ENCODE measurements at regions not wholly inside any gene's neighbourhood (a gene's known extent, or its start where the extent isn't known, plus 50 kb on each side); places are given as distances from the start of the nearest gene placed in this dataset.

DNA sequence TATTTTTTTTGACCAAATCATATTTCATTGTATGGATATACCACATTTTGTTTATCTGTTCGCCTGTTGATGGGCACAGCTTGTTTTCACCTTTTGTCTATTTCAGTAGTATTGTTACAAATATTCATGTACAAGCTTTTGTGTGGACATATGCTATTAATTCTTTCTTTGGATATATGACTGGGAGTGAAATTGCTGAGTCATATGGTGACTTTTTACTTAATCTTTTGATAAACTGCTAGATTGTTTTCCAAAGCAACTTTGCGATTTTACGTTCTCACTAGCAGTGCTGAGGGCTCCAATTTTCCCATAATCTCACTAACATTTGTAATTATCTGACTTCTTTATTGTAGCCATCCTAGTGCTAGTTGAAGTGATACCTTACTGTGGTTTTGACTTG, 112.4 kb downstream of the CD8B2 start:
- H3K9me3 Mint-ChIP-seq = no peaks in the 10 kb centered on the region
- H3K4me3 Mint-ChIP-seq = no peak overlapping the region
- TF ChIP-seq, protein P1, sequence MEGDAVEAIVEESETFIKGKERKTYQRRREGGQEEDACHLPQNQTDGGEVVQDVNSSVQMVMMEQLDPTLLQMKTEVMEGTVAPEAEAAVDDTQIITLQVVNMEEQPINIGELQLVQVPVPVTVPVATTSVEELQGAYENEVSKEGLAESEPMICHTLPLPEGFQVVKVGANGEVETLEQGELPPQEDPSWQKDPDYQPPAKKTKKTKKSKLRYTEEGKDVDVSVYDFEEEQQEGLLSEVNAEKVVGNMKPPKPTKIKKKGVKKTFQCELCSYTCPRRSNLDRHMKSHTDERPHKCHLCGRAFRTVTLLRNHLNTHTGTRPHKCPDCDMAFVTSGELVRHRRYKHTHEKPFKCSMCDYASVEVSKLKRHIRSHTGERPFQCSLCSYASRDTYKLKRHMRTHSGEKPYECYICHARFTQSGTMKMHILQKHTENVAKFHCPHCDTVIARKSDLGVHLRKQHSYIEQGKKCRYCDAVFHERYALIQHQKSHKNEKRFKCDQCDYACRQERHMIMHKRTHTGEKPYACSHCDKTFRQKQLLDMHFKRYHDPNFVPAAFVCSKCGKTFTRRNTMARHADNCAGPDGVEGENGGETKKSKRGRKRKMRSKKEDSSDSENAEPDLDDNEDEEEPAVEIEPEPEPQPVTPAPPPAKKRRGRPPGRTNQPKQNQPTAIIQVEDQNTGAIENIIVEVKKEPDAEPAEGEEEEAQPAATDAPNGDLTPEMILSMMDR (IDR thresholded peaks at IDR 0.05) = no peak
- H3K36me3 Mint-ChIP-seq (ENCODE audit: low read depth) = no peaks in the 10 kb centered on the region
- no peaks in the 10 kb centered on the region for H3K4me1 Mint-ChIP-seq
- no peak for DNase-seq
- H3K27ac Mint-ChIP-seq = no peak overlapping the region
- peaks cover 6% of the 10 kb centered on the region for H3K27me3 Mint-ChIP-seq (ENCODE audit: low read depth, poor library complexity)

DNA sequence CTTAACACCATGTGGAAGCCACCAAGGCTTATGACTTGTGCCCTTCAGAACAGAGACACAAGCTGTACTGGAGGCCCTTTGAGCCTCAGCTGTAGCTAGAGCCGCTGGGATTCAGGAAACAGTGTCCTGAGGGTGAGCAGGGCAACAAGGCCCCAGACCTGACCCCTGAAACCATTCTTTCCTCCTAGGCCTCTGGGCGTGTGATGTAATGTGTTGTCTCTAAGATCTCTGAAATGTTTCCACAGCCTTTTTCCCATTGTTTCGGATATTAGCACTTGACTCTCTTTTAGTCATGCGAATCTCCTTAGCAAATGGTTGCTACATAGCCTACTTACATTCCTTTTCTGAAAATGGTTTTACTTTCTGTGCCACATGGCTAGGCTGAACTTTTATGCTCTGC, 114.9 kb downstream of the CD8B2 start:
- Mint-ChIP-seq H3K27ac (no peak overlapping the region), H3K36me3 (ENCODE audit: low read depth) (no peaks in the 10 kb centered on the region), H3K4me3 (no peak overlapping the region), H3K27me3 (ENCODE audit: low read depth, poor library complexity) (peaks cover 4% of the 10 kb centered on the region), H3K9me3 (no peaks in the 10 kb centered on the region), H3K4me1 (no peaks in the 10 kb centered on the region)
- DNase-seq = no peak
- TF ChIP-seq, protein P1 (IDR thresholded peaks at IDR 0.05) = no peak

- H3K36me3 Mint-ChIP-seq (ENCODE audit: low read depth) = no peaks in the 10 kb centered on the region
- no peaks in the 10 kb centered on the region for H3K4me1 Mint-ChIP-seq
- peaks cover 4% of the 10 kb centered on the region for H3K27me3 Mint-ChIP-seq (ENCODE audit: low read depth, poor library complexity)
Observed at GRCh38 chr2:106606652-106607051, 119.5 kb downstream of the CD8B2 start.

DNA sequence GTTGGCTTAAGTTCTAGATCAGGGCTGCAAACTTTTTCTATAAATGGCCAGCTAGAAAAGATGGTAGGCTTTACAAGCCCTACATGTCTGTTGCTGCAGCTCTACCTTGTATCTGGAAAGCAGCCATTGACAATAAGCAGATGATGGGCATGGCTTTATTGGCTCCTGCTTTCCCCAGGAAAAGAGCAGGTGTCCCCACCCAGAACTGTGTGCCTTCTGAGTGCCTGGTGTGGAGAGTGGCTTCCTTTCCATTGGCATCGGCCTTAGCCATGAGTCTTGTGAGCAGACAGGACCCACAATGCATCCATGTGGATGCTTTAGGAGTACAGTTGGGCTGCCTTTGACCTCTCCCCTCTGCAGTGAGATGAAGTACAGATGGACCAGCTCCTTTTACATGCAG, 120.2 kb downstream of the CD8B2 start:
- no peaks in the 10 kb centered on the region for H3K4me1 Mint-ChIP-seq
- no peak overlapping the region for H3K4me3 Mint-ChIP-seq
- DNase-seq = no peak
- H3K27me3 Mint-ChIP-seq (ENCODE audit: low read depth, poor library complexity) = peaks cover 4% of the 10 kb centered on the region
- TF ChIP-seq, protein P1 (IDR thresholded peaks at IDR 0.05) = no peak
- H3K9me3 Mint-ChIP-seq = peaks cover 3% of the 10 kb centered on the region
- H3K27ac Mint-ChIP-seq = no peak overlapping the region
- H3K36me3 Mint-ChIP-seq (ENCODE audit: low read depth) = no peaks in the 10 kb centered on the region

More at GRCh38 chr2:106606652-106607051, 119.5 kb downstream of the CD8B2 start:
- H3K9me3 Mint-ChIP-seq = peaks cover under 1% of the 10 kb centered on the region
- no peak overlapping the region for H3K4me3 Mint-ChIP-seq
- DNase-seq = no peak
- H3K27ac Mint-ChIP-seq = no peak overlapping the region
- TF ChIP-seq, protein P1 (IDR thresholded peaks at IDR 0.05) = no peak

DNA sequence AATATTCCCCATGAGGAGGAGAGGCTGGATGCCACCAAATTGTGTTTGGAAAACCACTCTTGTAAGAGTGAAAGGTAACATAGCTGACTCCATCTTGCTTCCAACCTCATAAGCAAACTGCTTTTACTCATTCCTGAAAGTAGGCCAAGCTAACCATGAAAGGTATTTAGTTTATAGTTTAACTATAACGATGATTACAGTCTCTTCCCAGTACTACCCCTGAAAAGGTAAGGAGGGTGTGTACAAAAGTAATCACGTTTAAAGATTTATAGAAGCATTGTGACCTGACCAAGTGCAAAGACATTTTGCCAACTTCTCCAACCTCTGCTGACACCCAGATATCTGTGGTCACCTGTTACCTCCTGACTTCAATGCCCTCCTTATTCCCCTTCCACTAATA, 122.6 kb downstream of the CD8B2 start:
- H3K27ac Mint-ChIP-seq = no peak overlapping the region
- H3K27me3 Mint-ChIP-seq (ENCODE audit: low read depth, poor library complexity) = peaks cover under 1% of the 10 kb centered on the region
- TF ChIP-seq, protein P1 (IDR thresholded peaks at IDR 0.05) = no peak
- no peaks in the 10 kb centered on the region for H3K4me1 Mint-ChIP-seq
- H3K36me3 Mint-ChIP-seq (ENCODE audit: low read depth) = no peaks in the 10 kb centered on the region
- DNase-seq = no peak
- H3K4me3 Mint-ChIP-seq = no peak overlapping the region
- peaks cover 3% of the 10 kb centered on the region for H3K9me3 Mint-ChIP-seq

DNA sequence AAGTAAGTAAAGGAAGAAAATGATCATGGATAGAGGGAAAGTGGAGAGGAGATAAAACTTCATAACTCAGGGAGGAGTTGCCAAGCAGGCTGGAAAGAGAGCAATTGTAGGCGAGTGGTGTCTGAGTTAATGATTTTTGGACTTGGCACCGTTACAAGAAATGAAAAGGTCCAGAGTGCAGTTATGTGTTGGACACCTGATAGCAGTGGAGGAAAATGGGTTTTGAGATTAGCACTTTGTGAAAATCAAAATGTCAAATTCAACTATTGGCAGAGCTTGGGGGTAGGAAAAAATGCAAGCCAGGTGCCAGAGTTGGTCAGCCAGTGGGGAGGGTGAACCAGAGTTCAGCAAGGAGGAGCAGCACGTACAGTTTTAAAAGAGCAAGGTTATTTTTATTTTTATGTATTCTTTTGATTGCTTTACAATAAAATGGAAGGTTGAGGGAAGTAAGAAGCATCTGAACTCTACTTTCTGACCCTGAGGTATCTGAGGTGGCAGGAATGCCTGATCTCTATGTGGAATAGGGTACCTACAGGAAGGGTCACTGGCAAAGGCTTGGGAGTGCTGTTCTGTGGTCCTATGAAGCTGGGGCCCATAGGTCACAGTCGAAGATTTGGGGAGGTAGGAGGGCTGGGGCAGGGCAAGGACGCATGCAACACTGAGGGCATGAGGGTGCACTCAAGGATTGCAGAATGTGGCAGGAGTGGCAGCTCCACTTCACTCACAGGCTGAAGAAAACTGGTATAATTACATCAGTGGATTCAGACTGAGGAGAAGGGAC, 127.5 kb downstream of the CD8B2 start:
- H3K27ac Mint-ChIP-seq = no peak overlapping the region
- no peak for DNase-seq
- H3K36me3 Mint-ChIP-seq (ENCODE audit: low read depth) = no peaks in the 10 kb centered on the region
- H3K9me3 Mint-ChIP-seq = peaks cover 3% of the 10 kb centered on the region
- TF ChIP-seq, protein P1 (IDR thresholded peaks at IDR 0.05) = no peak
- H3K4me3 Mint-ChIP-seq = no peak overlapping the region
- H3K4me1 Mint-ChIP-seq = no peaks in the 10 kb centered on the region
- H3K27me3 Mint-ChIP-seq (ENCODE audit: low read depth, poor library complexity) = no peaks in the 10 kb centered on the region

All from nephron progenitor cell (in vitro differentiated cells).